Nephron progenitor cell (in vitro differentiated cells): ENCODE measurements at regions not wholly inside any gene's neighbourhood (a gene's known extent, or its start where the extent isn't known, plus 50 kb on each side); places are given as distances from the start of the nearest gene placed in this dataset.
"Not testable (repeated sequence)": the region's sequence is repeated elsewhere in the genome, so short reads cannot be mapped to it uniquely, and the experiment has no call there.

ENCODE experiments used
- DNase-seq: peaks from one replicate; pipeline ENCODE4 v3.0.0; 2021
- H3K27ac Mint-ChIP-seq: 2 replicates; pipeline ENCODE4 v1.8.0; 2021; ENCODE audit warnings: mild to moderate bottlenecking, moderate library complexity, mixed read lengths
- H3K27me3 Mint-ChIP-seq: 2 replicates; pipeline ENCODE4 v1.8.0; 2021; ENCODE audit warnings: mild to moderate bottlenecking, low read depth, mixed read lengths; ENCODE audit not compliant: poor library complexity
- H3K36me3 Mint-ChIP-seq: 2 replicates; pipeline ENCODE4 v1.8.0; 2021; ENCODE audit warnings: low read depth, mixed read lengths
- H3K4me1 Mint-ChIP-seq: 2 replicates; pipeline ENCODE4 v1.8.0; 2021; ENCODE audit warnings: mixed read lengths
- H3K4me3 Mint-ChIP-seq: 2 replicates; pipeline ENCODE4 v1.8.0; 2021; ENCODE audit warnings: mild to moderate bottlenecking, moderate library complexity, mixed read lengths
- H3K9me3 Mint-ChIP-seq: 2 replicates; pipeline ENCODE4 v1.8.0; 2021; ENCODE audit warnings: mild to moderate bottlenecking, moderate library complexity, mixed read lengths
- TF ChIP-seq, protein P1 (sequence below): fragments of 200-600 bp; sonication (generic); IDR thresholded peaks from 2 replicates; pipeline ENCODE4 v1.5.0; 2021; ENCODE audit warnings: antibody characterized with exemption

DNA sequence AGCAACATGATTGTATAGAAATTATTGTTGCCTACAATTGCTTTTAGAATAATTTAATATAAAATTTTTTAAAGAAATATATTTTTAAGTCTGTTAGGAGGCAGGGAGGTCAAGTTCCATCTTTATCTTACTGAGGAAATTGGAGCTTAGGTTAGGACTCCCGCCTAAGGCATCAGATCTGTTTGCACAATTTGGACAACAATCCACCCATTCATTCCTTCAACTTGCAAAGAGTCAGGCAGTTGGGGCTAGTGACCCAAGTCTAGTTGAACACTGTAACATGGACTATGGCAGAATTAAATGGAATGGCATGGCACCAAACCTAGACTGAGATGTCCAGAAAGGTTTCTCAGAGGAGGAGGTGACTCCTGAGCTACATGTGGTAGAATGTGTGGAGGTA, 149.4 kb upstream of the SETMAR start:
- Mint-ChIP-seq H3K9me3 (no peaks in the 10 kb centered on the region), H3K36me3 (no peaks in the 10 kb centered on the region), H3K27ac (no peak overlapping the region), H3K4me3 (no peak overlapping the region), H3K4me1 (peaks cover 8% of the 10 kb centered on the region), H3K27me3 (peaks cover 12% of the 10 kb centered on the region)
- DNase-seq, result no peak
- TF ChIP-seq, protein P1, sequence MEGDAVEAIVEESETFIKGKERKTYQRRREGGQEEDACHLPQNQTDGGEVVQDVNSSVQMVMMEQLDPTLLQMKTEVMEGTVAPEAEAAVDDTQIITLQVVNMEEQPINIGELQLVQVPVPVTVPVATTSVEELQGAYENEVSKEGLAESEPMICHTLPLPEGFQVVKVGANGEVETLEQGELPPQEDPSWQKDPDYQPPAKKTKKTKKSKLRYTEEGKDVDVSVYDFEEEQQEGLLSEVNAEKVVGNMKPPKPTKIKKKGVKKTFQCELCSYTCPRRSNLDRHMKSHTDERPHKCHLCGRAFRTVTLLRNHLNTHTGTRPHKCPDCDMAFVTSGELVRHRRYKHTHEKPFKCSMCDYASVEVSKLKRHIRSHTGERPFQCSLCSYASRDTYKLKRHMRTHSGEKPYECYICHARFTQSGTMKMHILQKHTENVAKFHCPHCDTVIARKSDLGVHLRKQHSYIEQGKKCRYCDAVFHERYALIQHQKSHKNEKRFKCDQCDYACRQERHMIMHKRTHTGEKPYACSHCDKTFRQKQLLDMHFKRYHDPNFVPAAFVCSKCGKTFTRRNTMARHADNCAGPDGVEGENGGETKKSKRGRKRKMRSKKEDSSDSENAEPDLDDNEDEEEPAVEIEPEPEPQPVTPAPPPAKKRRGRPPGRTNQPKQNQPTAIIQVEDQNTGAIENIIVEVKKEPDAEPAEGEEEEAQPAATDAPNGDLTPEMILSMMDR, result no peak

DNA sequence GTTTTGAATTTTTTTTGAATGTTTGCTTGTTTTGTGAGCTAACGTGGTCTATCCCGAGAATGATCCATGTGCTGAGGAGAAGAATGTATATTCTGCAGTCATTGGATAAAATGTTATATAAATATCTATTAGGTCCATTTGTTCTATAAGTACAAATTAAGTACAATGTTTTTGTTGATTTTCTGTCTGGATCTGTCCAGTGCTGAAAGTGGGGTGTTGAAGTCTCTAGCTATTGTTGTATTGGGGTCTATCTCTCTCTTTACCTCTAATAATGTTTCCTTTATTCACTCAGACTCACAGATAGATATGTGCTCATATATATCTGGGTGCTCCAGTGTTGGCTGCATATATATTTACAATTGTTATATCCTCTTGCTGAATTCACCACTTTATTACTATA, 144.8 kb upstream of the SETMAR start:
- H3K4me1 Mint-ChIP-seq, result peaks cover 11% of the 10 kb centered on the region
- H3K36me3 Mint-ChIP-seq, result no peaks in the 10 kb centered on the region
- no peak overlapping the region for H3K4me3 Mint-ChIP-seq
- H3K27ac Mint-ChIP-seq, result no peak overlapping the region
- TF ChIP-seq, protein P1, result no peak
- peaks cover 15% of the 10 kb centered on the region for H3K27me3 Mint-ChIP-seq
- H3K9me3 Mint-ChIP-seq, result peaks cover 4% of the 10 kb centered on the region
- no peak for DNase-seq

DNA sequence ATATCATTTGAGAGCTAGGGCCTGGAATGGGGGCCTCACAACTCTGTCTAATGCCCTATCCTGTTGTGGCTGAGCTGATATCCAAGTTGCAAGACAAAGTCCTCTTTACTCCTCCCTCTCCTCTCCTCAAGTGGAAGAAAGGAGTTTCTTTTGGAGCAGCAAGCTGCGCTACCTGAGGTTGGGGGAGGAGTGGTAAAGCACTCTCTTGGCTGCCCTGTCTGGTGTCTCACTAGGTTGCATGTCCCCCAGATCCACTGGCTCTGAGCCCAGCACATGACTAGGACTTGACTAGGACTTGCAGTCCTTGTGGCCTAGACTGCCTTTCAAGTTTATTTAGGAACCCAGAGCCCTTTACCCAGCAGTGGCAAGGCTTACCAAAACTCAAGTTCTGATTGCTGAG, 141.1 kb upstream of the SETMAR start:
- Mint-ChIP-seq H3K4me3 (no peak overlapping the region), H3K36me3 (no peaks in the 10 kb centered on the region), H3K4me1 (peaks cover 14% of the 10 kb centered on the region), H3K27ac (no peak overlapping the region), H3K9me3 (peaks cover 17% of the 10 kb centered on the region), H3K27me3 (peaks cover 7% of the 10 kb centered on the region)
- TF ChIP-seq, protein P1, result no peak
- DNase-seq, result no peak

DNA sequence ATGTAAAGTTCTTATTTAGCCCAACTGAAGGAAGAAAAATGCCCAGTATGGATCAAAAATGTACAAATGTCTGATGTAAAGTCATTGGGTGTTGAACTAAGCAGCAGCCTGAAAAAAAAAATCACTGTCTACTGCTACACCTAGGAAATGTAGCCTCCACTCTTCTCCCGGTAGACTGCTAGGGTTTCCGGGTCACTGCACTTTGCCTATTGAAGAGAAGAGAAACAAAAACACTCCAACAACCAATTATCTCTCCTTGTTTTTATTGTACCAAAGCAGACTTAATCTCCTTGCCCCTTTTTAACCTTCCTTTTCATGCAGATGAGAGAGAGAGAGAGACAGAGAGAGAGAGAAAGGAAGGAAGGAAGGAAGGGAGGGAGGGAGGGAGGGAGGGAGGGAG, 140.2 kb upstream of the SETMAR start:
- Mint-ChIP-seq H3K4me3 (no peak overlapping the region), H3K4me1 (peaks cover 14% of the 10 kb centered on the region), H3K27me3 (peaks cover 7% of the 10 kb centered on the region), H3K36me3 (no peaks in the 10 kb centered on the region), H3K9me3 (peaks cover 17% of the 10 kb centered on the region), H3K27ac (peak overlapping the region; percentile 12)
- TF ChIP-seq, protein P1, result no peak
- DNase-seq, result no peak

DNA sequence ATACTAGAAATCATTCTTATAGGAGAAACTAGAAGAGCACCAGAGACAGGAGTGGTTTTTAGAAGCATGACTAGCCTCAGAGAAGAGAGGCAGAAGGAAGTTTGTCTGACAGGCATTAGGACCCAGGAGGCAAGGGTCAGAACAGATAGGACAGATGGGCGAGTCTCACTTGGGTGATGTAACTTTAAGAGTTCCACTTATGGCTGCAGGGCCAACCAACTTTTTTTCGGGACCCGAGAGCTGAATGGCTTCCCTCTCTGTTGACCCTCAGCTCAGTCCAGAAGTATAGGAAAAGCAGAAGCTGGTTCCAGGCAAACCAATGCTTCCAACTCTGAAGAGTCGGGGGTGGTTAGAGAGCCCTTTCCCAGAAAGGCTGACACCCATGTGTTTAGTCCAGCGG, 136.6 kb upstream of the SETMAR start:
- Mint-ChIP-seq H3K4me1 (peaks cover 14% of the 10 kb centered on the region), H3K36me3 (no peaks in the 10 kb centered on the region), H3K4me3 (no peak overlapping the region), H3K9me3 (peaks cover 17% of the 10 kb centered on the region), H3K27me3 (peaks cover 11% of the 10 kb centered on the region), H3K27ac (no peak overlapping the region)
- TF ChIP-seq, protein P1, result no peak
- no peak for DNase-seq

DNA sequence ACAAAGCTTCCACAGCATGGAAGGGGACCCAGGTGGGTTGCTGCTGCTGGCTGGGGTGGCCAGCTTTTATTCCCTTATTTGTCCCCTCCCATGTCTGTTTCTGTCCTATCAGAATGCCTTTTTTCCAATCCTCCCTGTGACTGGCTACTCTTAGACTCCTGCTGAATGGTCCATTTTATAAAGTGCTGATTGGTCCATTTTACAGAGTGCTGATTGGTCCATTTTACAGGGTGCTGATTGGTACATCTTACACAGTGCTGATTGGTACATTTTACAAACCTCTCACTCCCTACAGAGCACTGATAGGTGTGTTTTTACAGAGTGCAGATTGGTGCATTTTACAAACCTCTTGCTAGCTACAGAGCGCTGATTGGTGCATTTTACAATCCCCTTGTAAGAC, 135.9 kb upstream of the SETMAR start:
- Mint-ChIP-seq H3K9me3 (peaks cover 21% of the 10 kb centered on the region), H3K27me3 (peaks cover 15% of the 10 kb centered on the region), H3K4me1 (peaks cover 14% of the 10 kb centered on the region)
- not testable (repeated sequence) for H3K4me3 Mint-ChIP-seq, DNase-seq, H3K36me3 Mint-ChIP-seq, H3K27ac Mint-ChIP-seq
